ENCODE measurements at regions not wholly inside any gene's neighbourhood (a gene's known extent, or its start where the extent isn't known, plus 50 kb on each side); places are given as distances from the start of the nearest gene placed in this dataset.

DNA sequence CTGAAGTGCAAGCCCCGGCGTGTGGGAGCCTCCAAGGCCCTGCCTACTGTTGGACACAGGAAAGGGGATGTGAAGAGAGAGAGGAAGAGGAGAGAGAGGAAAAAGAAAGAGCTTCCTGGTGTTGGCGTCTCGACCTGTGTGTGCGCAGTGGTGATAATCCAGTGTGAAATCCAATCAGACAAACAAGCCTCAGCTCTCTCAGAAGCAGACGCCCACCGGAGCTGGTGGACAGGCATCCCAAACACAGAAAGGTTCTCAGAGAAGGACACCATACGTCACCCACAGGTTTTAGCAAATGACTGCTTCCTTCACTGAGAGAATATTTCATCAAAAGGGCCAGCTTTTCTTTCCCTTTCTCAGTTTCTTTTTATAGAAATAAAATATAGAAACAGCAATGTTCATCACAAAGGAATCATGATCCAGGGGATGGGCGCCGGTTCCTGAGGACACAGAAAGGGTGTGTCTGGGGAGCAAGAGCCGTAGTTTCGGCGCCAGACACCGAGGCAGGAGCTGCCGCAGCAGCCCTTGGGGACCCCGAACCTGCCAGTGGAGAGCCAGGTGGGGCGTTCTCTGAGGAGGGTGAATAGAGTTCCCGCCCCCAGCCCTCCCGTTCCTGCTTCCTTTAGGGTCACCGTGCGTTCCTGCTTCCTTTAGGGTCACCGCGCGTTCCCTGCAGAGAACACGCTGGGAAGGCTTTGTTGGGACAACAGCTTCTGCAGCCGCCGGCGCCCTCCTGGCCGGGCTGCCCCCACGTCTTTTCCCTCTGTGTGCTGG is 145.8 kb upstream of the SOX1 start:
- ChIA-PET POLR2A (no interaction called here), CTCF (no interaction called here)

DNA sequence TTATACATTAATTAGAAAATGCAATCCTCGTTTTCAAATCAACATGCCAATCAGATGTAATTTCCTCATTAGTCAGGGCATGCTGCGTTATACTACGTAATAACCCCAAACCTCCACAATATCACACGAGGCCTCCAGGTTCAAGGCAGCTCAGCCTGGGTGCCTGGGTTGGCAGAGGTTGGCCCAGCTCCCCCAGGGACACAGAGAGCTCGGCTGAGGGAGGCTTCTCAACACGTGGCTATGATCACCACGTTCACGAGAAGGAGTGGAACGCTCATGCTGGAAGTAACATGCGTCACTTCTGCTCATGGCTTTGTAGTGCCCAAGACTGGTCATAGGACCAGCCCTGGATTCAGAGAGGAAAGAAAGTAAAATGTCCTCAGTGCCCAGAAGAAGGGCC is 144.9 kb upstream of the SOX1 start:
- CTCF ChIA-PET = no interaction called here
- POLR2A ChIA-PET = no interaction called here

DNA sequence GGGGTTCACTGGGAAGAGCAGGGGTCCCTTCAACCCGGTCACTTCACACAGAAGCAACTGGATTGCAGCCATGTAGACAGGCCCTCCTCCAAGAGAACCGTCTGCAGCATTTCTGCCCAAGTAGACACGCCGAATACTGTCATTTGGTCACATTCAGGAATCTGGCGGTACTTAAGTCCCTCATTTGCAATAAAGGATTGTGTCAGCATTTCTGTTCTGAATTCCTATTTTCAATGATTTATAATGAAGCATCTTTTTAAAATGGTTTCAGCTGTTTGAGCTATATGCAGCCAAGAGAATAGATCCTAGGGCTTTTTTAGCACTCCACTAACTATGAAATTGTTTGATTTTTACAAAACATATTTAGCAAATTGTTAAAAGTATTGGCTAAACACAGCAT is 143.5 kb upstream of the SOX1 start:
- ChIA-PET CTCF (no interaction called here), POLR2A (no interaction called here)

DNA sequence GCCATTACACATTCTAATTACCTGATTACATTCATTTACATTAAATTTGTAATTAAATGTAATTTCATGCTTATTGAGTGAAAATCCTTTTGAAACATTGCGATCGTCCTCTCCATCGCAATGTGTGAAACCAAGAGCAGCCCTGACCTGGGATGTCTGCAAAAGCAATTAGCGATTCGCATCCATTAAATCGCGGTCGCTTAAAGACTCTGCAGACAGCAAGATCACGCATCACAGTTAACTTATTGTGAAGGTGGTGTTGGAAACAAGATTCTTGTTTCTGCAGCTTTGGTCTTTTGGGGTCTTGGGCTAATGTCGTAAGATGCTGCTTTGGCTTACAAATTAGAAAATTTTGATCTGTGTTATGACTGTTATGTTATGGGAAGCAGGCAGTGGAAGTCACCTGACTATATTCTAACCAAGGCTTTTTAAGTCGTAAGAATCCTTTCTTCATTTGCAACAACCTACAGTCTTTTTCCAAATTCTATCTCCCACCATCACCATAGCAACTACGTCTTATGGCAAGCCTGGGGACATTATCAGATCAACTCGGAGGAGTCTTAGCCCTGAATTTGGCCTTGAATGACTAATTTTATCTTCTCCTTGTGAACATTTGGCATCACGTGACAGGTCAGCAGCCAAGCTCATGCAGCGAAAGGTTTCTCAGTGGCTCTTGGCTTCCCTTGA is 142.8 kb upstream of the SOX1 start:
- CTCF ChIA-PET = interaction anchor here (0.8 kb wide), 1 partner anchor 450 kb away, joined by 3 read pairs; no protein-coding TSS in a partner anchor

DNA sequence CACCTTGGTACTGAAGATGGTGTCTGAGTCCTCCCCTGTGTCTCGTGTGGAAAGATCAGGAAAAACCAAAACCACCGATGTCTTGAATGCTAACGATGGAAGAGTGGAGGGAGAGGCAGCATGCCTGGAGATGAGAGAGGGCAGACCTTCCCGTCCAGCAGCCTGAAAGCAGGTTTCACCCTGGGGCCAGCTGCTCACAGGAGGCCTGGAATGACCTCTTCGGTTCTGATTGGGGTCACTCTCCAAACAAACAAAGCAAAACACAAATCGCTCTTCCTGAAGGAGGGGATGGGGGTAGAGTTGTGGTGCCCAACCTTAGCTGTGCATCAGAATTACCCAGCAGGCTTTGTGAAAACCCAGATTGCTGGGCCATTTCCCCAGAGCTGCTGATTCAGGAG is 142.3 kb upstream of the SOX1 start:
- ChIA-PET POLR2A (no interaction called here), CTCF (interaction anchor here (0.8 kb wide), 1 partner anchor 451 kb away, joined by 3 read pairs; no protein-coding TSS in a partner anchor)

More for the DNA sequence above, 142.8 kb upstream of the SOX1 start:
- POLR2A ChIA-PET = no interaction called here

DNA sequence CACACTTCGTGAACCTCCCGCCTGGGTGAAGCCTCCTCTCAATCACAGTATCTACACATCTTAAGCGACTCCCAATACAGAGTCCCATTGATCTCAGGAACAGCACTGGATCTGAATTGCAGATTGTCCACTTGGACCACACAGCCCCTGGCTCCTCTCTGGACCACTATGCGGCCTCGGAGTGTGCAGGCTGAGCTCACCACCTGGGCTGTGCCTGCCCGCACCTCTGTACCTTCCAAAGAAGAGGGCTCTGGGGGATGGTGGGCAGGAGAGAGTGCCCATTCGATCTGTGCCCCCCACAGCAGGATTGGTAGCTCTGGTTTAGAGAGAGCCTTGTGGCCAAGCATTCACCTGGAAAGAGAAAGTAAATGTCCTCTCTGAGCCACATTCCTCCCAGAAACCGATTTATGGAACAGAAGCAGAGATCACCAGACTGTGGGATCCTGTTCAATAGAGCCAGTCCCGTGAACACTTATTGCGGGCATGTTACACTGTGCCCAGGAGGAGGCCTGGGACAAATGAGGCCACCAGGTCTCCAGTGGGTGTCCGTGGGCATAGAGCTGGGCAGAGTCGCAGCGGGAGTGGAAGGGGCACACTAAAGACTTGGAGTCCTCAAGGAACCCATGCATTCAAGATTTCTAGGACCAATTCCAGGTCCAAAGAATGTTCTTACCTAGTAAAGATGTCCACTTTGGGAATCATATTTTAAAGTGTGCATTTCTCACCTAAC is 141.6 kb upstream of the SOX1 start:
- ChIA-PET CTCF (no interaction called here), POLR2A (no interaction called here)

DNA sequence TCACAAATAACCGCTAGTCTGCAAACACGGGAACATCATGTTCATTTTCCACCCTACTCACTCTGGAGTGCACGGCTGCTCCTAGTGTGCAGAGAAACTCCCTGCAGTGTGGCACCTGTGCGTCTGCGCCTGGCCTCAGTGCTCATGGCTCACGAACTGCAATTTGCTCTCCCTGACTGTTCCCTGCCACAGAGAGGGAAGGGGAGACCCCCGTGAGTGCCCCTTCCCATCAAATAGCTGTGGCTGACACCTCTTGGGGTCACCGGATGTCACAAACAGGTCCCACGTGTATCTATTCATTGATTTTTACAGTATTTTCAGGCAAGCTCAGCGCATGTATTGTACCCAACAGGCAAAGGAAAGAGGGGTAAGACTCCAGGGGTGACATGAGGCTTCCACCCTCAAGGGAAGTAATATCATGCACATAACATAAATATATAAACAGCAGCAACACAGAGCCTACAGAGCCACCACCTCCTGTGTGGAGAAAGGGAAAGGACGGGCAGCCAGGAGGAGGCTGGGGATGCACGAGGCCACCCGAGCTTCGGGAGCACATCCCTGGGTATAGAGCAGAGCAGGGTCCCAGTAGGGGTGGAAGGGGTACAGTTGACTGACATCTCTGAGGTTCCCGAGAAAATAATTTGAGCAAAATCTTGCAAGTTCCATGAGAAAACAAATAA is 140.3 kb upstream of the SOX1 start:
- POLR2A ChIA-PET = no interaction called here
- CTCF ChIA-PET = no interaction called here

DNA sequence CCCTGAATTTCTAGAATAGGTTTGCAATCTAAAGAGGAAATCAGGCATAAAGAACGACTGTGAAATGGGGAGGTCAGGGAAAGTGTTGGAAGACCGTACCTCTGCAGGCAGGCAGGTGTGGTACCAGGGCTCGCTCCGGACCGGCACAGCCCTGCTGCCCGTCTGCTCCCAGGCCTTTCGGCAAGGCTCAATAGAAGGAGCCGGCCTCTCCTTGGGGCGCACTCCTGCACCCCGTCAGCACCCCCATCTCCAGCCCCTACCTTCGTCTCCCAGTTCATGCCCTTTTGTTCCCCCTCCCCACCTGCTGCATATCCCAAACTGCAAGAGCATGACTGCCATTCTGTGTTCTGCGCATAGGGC is 139.8 kb upstream of the SOX1 start:
- ChIA-PET CTCF (no interaction called here), POLR2A (no interaction called here)

DNA sequence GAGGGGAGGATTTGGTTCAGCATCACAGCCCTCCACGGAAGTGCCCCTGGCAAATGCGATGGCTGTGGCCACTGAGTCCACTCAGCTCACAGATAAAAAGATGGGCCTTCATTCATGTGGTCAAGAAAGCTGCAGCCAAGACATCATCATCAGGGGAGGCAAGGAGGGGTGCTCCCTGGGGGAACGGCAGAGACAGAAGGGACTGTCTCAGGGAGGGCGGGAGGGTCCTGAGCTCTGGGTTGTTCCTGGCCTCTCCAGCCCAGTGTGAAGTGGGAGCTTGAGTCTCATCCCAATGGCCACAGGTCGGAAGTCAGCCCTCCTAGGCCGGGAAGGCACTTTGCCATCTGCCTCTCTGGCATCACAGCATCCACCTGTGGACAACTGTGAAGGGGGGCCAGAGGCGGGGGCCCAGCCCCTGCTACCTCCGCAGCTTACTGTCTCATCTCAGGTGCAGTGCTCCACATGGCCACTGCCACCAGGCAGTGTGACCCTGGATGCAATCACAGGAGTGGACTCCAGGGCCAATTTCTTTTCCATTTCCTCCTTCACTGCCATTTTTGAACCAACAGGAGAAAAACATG is 137.8 kb upstream of the SOX1 start:
- ChIA-PET POLR2A (no interaction called here), CTCF (no interaction called here)

DNA sequence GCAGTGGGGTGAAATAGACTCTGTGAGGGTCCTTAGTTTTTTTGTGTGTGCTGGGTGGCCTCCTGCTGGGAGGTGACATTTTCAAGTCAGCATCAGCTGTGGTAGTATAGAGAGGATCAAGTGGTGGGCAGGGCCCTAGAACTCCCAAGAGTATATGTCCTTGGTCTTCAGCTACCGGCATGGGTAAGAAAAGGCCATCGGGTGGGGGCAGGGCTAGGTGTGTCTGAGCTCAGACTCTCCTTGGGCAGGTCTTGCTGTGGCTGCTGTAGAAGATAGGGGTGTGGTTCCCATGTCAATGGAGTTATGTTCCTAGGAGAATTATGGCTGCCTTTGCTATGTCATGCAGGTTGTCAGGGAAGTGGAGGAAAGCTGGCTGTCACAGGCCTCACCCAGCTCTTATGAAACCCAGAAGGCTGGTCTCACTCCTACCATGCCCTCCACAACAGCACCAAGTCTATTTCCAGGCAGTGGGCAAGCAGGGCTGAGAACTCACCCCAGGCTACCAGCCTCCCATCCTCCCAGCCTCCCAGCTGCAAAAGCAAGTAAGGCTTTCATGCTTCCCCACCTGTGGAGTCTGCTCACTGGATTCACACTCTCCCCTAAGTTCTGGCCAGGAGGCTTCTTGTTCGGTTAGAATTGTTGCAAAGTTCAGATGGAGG is 130.6 kb upstream of the SOX1 start:
- CTCF ChIA-PET = no interaction called here
- POLR2A ChIA-PET = no interaction called here

DNA sequence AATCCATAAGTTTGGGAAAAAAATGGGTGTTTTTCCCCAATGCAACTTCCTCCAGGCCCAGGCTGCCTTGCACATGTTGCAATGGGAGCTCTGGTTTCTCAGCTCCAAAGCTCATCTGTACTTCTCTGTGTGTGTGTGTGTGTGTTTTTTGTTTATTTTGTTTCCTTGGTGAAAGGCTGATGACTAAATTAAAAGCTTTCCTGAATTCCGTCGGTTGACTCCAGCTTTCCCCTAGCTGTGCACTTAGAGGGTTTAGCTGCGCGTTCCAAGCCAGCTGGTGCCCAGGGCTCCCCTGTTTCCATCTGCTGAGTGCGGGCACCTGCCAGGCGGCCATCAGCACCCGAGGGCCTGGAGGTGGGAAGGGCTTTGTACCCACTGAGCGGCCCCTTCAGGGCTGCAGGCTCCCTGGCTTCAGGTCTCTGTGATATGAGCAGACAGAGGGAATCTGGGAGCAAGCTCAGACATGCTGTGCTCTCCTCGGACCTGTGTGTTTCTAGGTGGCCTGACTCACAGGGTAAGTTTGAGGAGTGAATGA is 129.1 kb upstream of the SOX1 start:
- ChIA-PET POLR2A (no interaction called here), CTCF (no interaction called here)

DNA sequence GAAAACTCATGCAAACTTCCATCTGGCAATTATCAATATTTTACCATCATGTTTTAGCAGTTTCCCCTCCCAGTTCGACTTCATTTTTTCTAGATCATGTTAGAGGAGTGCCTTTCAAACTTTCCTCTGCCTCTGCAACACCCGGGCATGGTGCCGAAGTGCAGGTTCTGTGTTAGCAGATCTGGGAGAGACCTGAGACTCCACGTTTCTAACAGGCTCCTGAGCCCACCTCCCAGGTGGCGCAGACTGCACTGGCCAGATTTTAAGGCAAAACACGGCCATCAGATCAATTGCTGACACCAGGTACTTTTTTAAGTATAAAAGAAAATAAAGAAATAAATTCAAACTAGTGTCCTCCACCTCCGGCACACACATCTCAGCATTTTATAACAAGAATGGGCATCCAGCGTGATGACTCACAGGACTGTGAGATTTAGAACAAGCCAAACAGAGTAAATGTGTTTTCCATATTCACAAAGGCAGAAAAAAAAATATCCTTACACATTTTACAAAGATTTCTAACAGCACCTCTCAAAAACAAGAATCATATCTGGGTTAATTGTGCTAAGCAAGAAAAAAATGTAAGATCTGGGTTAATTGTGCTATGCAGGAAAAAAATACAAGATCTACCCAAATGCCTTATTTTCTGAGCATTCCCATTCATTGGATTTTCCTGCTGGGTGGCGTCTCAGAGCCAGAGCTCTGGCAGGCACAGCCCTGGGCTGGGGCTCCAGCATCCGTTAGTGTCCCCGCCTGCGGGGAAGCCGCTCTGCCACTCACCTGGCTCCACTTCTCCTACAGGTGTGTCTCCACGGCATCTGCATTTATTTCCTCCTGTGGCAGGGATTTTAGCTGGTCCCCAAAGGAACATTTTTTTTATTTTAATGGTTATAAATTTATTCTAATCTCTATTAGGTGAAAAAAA is 127.9 kb upstream of the SOX1 start:
- POLR2A ChIA-PET = no interaction called here

DNA sequence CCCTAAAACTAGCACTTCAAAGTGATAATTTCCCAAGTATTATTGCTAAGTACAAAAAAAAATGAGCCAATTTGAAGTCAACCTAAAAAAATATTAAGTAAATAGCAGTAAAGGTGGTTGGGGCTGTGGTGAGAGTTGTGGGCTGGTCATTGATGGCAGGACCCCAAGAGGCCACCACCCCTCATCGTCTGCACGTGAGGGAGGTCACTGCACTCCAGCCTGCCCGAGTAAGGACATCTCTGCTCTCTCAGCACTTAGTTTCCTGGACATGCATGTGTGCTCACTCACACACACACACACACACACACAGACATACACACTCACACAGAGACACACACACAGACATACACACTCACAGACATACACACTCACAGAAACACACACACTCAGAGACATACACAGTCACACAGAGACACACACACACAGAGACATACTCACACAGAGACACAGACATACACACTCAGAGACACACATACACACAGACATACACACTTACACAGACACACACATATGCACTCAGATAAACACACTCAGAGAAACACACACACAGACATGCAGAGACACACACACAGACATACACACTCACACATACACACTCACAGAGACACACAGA is 127.2 kb upstream of the SOX1 start:
- ChIA-PET POLR2A (no interaction called here), CTCF (no interaction called here)

More for the DNA sequence above, 127.9 kb upstream of the SOX1 start:
- CTCF ChIA-PET = no interaction called here

DNA sequence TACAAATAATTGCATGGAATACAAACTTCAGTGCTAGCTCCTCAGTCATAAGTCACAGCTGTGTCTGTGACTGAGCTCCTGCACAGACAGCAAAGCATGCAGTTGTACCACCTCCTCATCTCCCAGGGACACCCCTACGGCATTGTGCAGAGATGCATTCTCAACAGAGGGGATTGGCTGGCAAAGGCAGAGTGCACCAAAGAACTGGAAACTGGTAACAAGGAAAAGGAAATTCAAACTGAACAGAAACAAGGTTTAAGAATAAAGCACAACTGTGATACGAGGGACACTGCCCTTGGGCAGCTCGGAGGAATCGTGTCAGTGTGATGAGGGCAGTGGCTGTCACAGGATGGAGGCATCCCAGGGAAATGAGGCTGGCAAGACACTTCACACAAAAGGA is 126.1 kb upstream of the SOX1 start:
- CTCF ChIA-PET = no interaction called here
- POLR2A ChIA-PET = no interaction called here

DNA sequence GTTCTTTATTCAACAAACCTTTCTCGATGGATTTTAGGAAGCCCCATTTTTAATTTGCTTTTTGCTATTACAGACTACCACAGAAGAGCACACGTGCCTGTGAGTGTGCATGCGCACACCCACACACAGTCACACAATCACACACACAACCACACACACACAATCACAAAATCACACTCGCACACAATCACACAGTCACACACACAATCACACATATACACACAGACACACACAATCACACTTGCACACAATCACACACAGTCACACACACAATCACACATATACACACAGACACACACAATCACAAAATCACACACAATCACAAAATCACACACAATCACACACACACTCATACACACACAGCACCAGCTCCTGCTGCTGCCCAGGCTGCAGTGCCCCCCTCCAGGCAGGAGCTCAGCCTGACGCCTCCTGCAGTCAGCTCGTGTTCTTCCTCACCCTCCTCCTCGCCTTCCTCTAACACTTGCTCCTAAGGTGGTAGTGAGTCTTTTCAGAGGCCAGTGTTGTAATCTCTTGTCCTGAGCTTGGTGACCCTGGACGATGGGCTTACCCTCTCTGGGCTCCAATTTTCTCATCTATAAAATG is 125.0 kb upstream of the SOX1 start:
- CTCF ChIA-PET = no interaction called here
- POLR2A ChIA-PET = no interaction called here

DNA sequence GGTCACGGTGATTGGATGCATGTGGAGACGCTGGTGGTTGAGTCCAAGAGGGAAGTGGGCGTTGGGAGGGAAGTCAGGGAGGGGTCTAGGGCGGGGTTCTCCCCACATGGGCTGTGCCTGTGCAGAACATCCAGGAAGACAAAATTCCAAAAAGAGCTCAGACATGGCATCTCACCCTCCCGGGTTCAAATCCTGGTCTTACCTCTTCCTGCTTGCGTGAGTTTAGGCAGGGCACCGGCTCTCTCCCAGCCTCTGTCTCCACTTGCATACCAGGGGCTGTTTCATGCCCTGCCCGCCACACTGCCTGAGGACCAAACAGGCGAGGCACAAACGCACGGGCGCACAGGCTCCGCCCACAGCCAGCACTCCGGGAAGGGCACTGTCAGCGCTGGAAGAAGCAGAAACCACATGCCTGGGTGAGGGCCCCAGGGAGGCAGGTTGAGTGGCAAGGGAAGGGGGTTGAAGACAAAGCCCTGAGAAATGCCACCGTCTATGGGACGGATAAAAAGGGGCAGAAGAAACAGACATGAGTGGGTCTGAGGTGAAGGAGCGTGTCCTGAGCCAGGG is 123.6 kb upstream of the SOX1 start:
- ChIA-PET POLR2A (no interaction called here), CTCF (no interaction called here)

DNA sequence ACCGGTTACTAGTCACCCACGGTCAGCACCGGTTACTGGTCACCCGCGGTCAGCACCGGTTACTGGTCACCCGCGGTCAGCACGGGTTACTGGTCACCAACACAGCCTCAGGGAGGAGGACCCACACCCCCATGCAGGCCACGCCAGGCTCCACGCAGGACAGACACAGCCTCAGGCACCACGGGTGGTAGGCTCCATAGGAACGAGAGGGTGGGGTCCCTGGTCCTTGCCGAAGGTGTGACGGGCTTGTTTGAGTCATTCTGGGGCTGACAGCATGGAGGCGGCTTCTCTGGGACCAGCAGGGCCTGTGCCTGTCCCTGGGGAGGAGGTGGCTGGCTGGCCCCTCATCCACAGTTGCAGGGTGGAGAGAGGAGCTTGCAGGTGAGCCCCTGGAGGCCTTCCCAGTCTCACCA is 122.8 kb upstream of the SOX1 start:
- ChIA-PET CTCF (no interaction called here), POLR2A (no interaction called here)

DNA sequence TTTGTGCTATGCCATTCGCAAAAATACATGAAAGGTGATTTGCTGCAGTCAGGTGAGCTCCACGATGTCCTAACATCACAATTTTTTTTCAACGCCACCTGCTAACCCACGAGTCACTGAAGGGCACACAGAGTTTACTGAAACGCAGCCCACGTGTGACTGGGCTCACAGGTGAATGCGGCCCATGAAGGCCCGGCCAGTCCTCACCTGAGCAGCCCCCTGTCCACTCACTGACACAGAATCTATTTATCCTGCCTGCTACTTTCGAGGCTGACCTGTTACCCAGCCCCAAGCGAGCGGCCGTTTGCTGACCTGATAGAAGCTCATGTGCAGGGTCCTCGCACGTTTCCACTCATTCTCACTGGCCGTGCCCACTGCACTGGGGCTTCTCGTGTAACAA is 121.9 kb upstream of the SOX1 start:
- ChIA-PET POLR2A (no interaction called here), CTCF (no interaction called here)

Data from activated CD8-positive, alpha-beta memory T cell treated with anti-CD3 and anti-CD28 coated beads for 36 hours (primary cell).